ENCODE measurements at regions not wholly inside any gene's neighbourhood (a gene's known extent, or its start where the extent isn't known, plus 50 kb on each side); places are given as distances from the start of the nearest gene placed in this dataset.

- intact Hi-C loops (cut with micrococcal nuclease; ENCODE audit: unreplicated experiment) = no loop called here
- DNase-seq (ENCODE audit: low spot score) = no peak
- H3K9me3 ChIP-seq (ENCODE audit: low read depth, low read length, poor library complexity, severe bottlenecking) = peaks cover 5% of the 10 kb centered on the region
- H3K36me3 ChIP-seq (ENCODE audit: insufficient read depth, low read length, poor library complexity, severe bottlenecking) = no peaks in the 10 kb centered on the region
- H3K4me3 ChIP-seq (ENCODE audit: low read depth, low read length, poor library complexity, severe bottlenecking) = no peak overlapping the region
- POLR2A ChIA-PET (ENCODE audit: low non-redundant PET) = no interaction called here
- no TSS peak for BruUV-seq (replicated peaks)
- CTCF ChIA-PET = no interaction called here
- H3K27me3 ChIP-seq (replicated peaks; ENCODE audit: insufficient read depth, low read depth, low read length, poor library complexity) = no peaks in the 10 kb centered on the region
- TF ChIP-seq EZH2 (IDR thresholded peaks at IDR 0.05; ENCODE audit: borderline replicate concordance, low read depth, low read length, poor library complexity, severe bottlenecking) = no peak
- TF ChIP-seq CTCF (conservative IDR thresholded peaks at IDR 0.05; ENCODE audit: low read depth, low read length) = no peak
- H3K27ac ChIP-seq (ENCODE audit: low read depth, low read length, poor library complexity, severe bottlenecking) = no peak overlapping the region
- H3K4me1 ChIP-seq (ENCODE audit: insufficient read depth, low read length, poor library complexity, severe bottlenecking) = no peaks in the 10 kb centered on the region
Observed at GRCh38 chr4:35525192-35525978, 718.9 kb downstream of the ARAP2 start.

GRCh38 chr4:35526456-35526855 is 717.9 kb downstream of the ARAP2 start:
- Histone ChIP-seq H3K9me3 (ENCODE audit: low read depth, low read length, poor library complexity, severe bottlenecking) (peaks cover 10% of the 10 kb centered on the region), H3K4me3 (ENCODE audit: low read depth, low read length, poor library complexity, severe bottlenecking) (no peak overlapping the region), H3K36me3 (ENCODE audit: insufficient read depth, low read length, poor library complexity, severe bottlenecking) (no peaks in the 10 kb centered on the region), H3K27me3 (replicated peaks; ENCODE audit: insufficient read depth, low read depth, low read length, poor library complexity) (no peaks in the 10 kb centered on the region), H3K27ac (ENCODE audit: low read depth, low read length, poor library complexity, severe bottlenecking) (no peak overlapping the region), H3K4me1 (ENCODE audit: insufficient read depth, low read length, poor library complexity, severe bottlenecking) (no peaks in the 10 kb centered on the region)
- BruUV-seq (replicated peaks) = no TSS peak
- ChIA-PET POLR2A (ENCODE audit: low non-redundant PET) (no interaction called here), CTCF (no interaction called here)
- intact Hi-C loops (cut with micrococcal nuclease; ENCODE audit: unreplicated experiment) = no loop called here
- TF ChIP-seq CTCF (conservative IDR thresholded peaks at IDR 0.05; ENCODE audit: low read depth, low read length) (no peak), EZH2 (IDR thresholded peaks at IDR 0.05; ENCODE audit: borderline replicate concordance, low read depth, low read length, poor library complexity, severe bottlenecking) (no peak)
- no peak for DNase-seq (ENCODE audit: low spot score)

GRCh38 chr4:35534962-35535361 is 709.4 kb downstream of the ARAP2 start:
- H3K4me1 ChIP-seq (ENCODE audit: insufficient read depth, low read length, poor library complexity, severe bottlenecking) = no peaks in the 10 kb centered on the region
- no peak overlapping the region for H3K4me3 ChIP-seq (ENCODE audit: low read depth, low read length, poor library complexity, severe bottlenecking)
- no peak overlapping the region for H3K27ac ChIP-seq (ENCODE audit: low read depth, low read length, poor library complexity, severe bottlenecking)
- TF ChIP-seq EZH2 (IDR thresholded peaks at IDR 0.05; ENCODE audit: borderline replicate concordance, low read depth, low read length, poor library complexity, severe bottlenecking) (no peak), CTCF (conservative IDR thresholded peaks at IDR 0.05; ENCODE audit: low read depth, low read length) (no peak)
- CTCF ChIA-PET = no interaction called here
- no peaks in the 10 kb centered on the region for H3K36me3 ChIP-seq (ENCODE audit: insufficient read depth, low read length, poor library complexity, severe bottlenecking)
- H3K9me3 ChIP-seq (ENCODE audit: low read depth, low read length, poor library complexity, severe bottlenecking) = peaks cover 9% of the 10 kb centered on the region
- POLR2A ChIA-PET (ENCODE audit: low non-redundant PET) = no interaction called here
- no peak for DNase-seq (ENCODE audit: low spot score)
- H3K27me3 ChIP-seq (replicated peaks; ENCODE audit: insufficient read depth, low read depth, low read length, poor library complexity) = no peaks in the 10 kb centered on the region
- intact Hi-C loops (cut with micrococcal nuclease; ENCODE audit: unreplicated experiment) = no loop called here
- no TSS peak for BruUV-seq (replicated peaks)
